ENCODE measurements at regions not wholly inside any gene's neighbourhood (a gene's known extent, or its start where the extent isn't known, plus 50 kb on each side); places are given as distances from the start of the nearest gene placed in this dataset.

GRCh38 chrX:122154019-122154418 is 1030.1 kb upstream of the GRIA3 start:
- TF ChIP-seq, protein P1, sequence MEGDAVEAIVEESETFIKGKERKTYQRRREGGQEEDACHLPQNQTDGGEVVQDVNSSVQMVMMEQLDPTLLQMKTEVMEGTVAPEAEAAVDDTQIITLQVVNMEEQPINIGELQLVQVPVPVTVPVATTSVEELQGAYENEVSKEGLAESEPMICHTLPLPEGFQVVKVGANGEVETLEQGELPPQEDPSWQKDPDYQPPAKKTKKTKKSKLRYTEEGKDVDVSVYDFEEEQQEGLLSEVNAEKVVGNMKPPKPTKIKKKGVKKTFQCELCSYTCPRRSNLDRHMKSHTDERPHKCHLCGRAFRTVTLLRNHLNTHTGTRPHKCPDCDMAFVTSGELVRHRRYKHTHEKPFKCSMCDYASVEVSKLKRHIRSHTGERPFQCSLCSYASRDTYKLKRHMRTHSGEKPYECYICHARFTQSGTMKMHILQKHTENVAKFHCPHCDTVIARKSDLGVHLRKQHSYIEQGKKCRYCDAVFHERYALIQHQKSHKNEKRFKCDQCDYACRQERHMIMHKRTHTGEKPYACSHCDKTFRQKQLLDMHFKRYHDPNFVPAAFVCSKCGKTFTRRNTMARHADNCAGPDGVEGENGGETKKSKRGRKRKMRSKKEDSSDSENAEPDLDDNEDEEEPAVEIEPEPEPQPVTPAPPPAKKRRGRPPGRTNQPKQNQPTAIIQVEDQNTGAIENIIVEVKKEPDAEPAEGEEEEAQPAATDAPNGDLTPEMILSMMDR (IDR thresholded peaks at IDR 0.05): no peak
- no peak for TF ChIP-seq POLR2A (IDR thresholded peaks at IDR 0.05)

Data from thyroid gland (tissue), 4 donors.